GM15510 (cell line): ENCODE measurements at regions not wholly inside any gene's neighbourhood (a gene's known extent, or its start where the extent isn't known, plus 50 kb on each side); places are given as distances from the start of the nearest gene placed in this dataset.

ENCODE experiments used
- POLR2A ChIP-seq: IDR thresholded peaks from 3 replicates; pipeline ENCODE4 v1.6.1; 2011; ENCODE audit warnings: borderline replicate concordance; ENCODE audit not compliant: insufficient read length; ENCODE audit errors: extremely low read depth

DNA sequence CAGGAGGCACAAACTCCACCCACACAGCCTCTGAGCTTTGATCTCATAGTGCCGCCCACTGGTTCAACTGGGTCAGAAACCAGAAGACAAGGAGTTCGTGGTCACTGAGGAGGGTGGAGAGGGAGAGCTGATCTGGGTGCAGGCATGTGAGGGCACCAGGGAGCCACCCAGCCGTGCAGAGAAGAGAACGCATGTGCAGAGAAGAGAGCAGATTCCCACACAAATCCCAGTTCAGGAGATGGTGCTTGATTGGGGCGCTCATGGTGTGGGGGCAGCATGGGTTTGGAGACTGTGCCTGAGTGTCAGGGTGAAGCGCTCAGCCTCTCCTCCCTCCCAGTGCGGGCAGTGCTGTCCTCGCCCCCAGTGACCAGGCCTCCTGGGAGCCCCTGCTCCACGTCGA, 375.2 kb upstream of the MYT1L start:
- TF ChIP-seq POLR2A = no peak

GRCh38 chr2:2705871-2706270, 374.8 kb upstream of the MYT1L start:
- TF ChIP-seq POLR2A = no peak

GRCh38 chr2:2704428-2705090, 373.5 kb upstream of the MYT1L start:
- TF ChIP-seq POLR2A = no peak

- no peak for TF ChIP-seq POLR2A
These were observed 372.8 kb upstream of the MYT1L start for GRCh38 chr2:2703762-2704427.

DNA sequence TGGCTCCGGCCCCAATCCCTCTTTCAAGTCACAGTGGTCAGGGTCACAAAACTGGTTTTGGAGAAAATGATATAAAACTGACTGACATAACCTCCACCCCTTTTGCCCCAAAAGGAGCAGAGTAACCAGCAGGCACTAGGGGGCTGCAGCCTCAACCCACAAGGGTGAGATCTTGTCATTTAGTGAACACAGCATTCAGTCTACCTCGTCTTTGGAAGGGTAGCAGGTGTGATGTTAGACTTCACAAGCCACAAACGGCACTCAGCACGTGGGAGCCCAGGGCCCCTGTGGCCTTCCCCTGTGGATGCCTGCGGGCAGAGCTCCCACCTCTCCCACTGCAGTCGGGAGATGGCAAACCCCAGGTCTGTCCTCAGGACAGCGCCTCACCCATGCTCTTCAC, 372.1 kb upstream of the MYT1L start:
- TF ChIP-seq POLR2A = no peak

GRCh38 chr2:2702385-2702784, 371.3 kb upstream of the MYT1L start:
- TF ChIP-seq POLR2A = no peak

DNA sequence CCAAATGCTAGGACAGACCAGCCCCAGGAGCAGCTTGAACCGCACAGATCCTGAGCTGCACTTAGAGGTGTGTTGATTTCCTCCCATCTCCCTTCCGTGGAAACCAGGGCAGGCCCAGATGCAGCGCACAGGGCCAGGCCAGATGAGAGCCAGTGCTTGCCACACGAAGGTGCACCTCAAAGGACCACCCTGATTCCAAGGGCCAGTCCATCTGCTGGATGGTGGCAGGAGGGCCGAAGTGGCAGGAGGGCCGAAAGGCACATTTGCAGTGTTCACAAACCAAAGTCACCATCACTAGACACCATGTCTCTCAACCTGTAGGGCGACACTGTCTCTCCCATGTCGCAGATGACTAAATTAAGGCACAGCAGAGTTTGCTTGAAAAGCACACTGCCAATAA, 370.7 kb upstream of the MYT1L start:
- no peak for TF ChIP-seq POLR2A

DNA sequence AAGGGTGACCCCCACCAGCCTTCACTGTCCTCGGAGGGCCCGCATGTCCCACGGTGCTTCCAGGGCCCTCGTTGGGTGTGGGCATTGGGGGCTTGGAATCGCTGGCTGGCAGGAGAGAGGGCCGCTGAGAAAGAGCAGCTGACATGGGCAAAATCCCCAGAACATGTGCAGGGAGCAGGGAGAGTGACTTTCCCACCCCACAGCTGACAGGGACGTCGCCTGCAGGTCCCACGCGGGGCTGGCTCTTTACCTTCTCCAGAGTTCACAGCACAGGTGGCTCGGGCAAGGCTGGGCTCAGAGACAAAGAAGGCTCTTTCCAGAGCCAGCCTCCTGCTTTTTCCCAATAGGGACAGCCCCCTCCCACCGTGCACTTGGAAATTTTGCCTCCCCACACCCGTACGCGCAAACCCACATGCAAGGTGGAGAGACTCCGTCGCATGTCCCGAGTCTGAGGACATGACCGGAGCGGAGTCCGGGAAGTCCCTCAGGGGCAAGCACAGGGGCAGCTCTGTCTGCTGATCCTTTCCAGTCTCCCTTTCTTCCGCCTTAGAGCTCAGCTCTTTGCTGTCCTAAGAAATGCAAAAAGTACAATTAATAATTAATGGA, 370.2 kb upstream of the MYT1L start:
- no peak for TF ChIP-seq POLR2A

DNA sequence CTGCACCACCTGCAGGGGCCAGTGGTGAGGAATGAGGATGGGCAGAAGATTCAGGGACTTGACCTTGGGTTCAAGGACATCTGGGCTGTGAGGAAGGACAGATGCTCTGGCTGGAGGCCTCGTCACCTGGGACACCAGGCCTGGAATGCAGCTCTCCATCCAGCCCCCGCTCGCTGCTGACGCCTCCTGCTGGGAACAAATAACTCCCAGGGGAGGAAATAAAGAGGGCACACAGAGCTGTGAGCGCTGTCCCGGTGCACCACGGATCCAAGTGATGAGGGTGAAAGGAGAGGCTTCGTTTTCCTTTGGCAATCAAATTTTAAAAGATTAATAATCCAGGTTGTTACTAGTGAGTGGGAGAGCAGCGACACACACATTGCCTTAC, 368.0 kb upstream of the MYT1L start:
- no peak for TF ChIP-seq POLR2A

GRCh38 chr2:2698182-2699120, 367.4 kb upstream of the MYT1L start:
- no peak for TF ChIP-seq POLR2A

GRCh38 chr2:2696733-2697455, 365.8 kb upstream of the MYT1L start:
- no peak for TF ChIP-seq POLR2A

- no peak for TF ChIP-seq POLR2A
These were observed 365.2 kb upstream of the MYT1L start for GRCh38 chr2:2696325-2696724.

DNA sequence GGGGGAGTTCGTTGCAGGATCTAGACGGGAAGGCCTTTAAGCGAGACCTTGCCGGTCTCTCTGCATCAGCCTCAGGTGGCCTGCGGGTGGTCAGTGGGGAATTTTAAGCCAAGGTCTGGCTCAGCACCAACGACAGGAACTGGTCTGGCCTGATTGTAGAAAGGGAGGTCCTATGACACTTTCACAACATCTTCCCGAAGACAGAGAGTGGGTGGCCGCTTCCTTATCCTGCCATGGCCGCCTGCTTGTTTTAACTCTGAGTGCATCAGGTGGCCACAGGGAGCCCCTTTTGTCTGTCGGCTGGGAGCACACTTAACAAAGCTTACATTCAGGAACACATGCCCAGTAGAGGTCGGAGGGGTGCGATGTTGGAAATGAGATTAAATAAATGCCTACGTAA, 363.7 kb upstream of the MYT1L start:
- no peak for TF ChIP-seq POLR2A

GRCh38 chr2:2692599-2693389, 361.7 kb upstream of the MYT1L start:
- TF ChIP-seq POLR2A = no peak

DNA sequence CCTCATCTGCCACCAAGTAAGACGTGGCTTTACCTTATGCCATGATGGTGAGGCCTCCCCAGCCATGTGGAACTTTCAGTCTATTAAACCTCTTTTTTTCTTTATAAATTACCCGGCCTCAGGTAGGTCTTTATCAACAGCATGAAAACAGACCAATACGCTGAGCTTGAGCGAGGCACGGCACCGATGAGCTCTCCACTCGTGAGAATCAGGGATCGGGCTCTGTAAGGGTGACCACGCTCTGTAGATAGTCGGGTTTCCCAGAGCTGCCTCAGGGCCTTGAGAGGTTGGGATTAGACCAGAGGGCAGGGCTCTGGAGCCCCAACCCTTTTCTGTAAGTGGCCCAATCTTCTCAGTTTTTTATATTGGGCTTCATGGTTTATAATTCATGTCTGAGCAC, 360.3 kb upstream of the MYT1L start:
- TF ChIP-seq POLR2A = no peak

GRCh38 chr2:2690985-2691384, 359.9 kb upstream of the MYT1L start:
- no peak for TF ChIP-seq POLR2A
